HEK293 (cell line): ENCODE measurements at regions not wholly inside any gene's neighbourhood (a gene's known extent, or its start where the extent isn't known, plus 50 kb on each side); places are given as distances from the start of the nearest gene placed in this dataset.

ENCODE experiments used
- CTCF ChIA-PET: fragments of 350-600 bp; formaldehyde crosslinking; extraction: SDS; loops from one replicate; lab custom pipeline; 2021; ENCODE audit warnings: antibody characterized with exemption; lab: Yijun Ruan, JAX
- POLR2A ChIA-PET: fragments of 300-600 bp; formaldehyde crosslinking; extraction: SDS; loops from one replicate; lab custom pipeline; 2020; ENCODE audit warnings: antibody characterized with exemption, inconsistent platforms; lab: Yijun Ruan, JAX
- H3K27ac ChIP-seq: fragments of 200-500 bp; sonication (Bioruptor generic); 2 replicates; pipeline ENCODE4 v1.5.1; 2014; ENCODE audit warnings: low read depth, low read length, control low read depth, inconsistent platforms; ENCODE audit errors: extremely low read depth
- H3K36me3 ChIP-seq, 2 experiments: fragments of 200-500 bp in 1 of 2; sonication (Bioruptor generic) in 1 of 2; 1 replicate in 1 of 2; 2 replicates in 1 of 2; pipeline ENCODE4 v1.5.1; 2014 to 2017; ENCODE audit warnings: inconsistent platforms in 2 of 2, low read length in 2 of 2; ENCODE audit not compliant: control insufficient read depth in 2 of 2, insufficient read depth in 1 of 2
- H3K4me1 ChIP-seq: fragments of 200-500 bp; sonication (Bioruptor generic); 2 replicates; pipeline ENCODE4 v1.5.1; 2014; ENCODE audit warnings: mild to moderate bottlenecking, low read length, inconsistent platforms; ENCODE audit not compliant: control insufficient read depth, insufficient read depth
- H3K4me3 ChIP-seq: 2 replicates; pipeline ENCODE4 v1.5.1; 2011; ENCODE audit warnings: low read depth, mild to moderate bottlenecking, control low read depth, low read length, moderate library complexity
- H3K9me3 ChIP-seq: fragments of 200-500 bp; sonication (Bioruptor generic); 2 replicates; pipeline ENCODE4 v1.5.1; 2014; ENCODE audit warnings: low read depth, low read length, inconsistent platforms; ENCODE audit not compliant: control insufficient read depth, insufficient read depth
- GFI1B ChIP-seq: fragments of 450-650 bp; formaldehyde crosslinking; IDR thresholded peaks from 2 replicates; pipeline ENCODE4 v1.5.1; 2016; ENCODE audit warnings: missing biosample characterization, missing genetic modification characterization
- HOXA7 ChIP-seq: sonication (generic); formaldehyde crosslinking; IDR thresholded peaks from 2 replicates; pipeline ENCODE4 v1.8.1; 2022; ENCODE audit warnings: missing genetic modification reagents, borderline replicate concordance
- TRIM28 ChIP-seq: IDR thresholded peaks from 2 replicates; pipeline ENCODE4 v1.6.1; 2011; ENCODE audit warnings: low read length, control low read depth, borderline replicate concordance
- ZFP37 ChIP-seq: fragments of 450-650 bp; formaldehyde crosslinking; IDR thresholded peaks from 2 replicates; pipeline ENCODE4 v1.5.1; 2016; ENCODE audit warnings: missing biosample characterization, missing genetic modification characterization
- ZFP41 ChIP-seq: fragments of 450-650 bp; formaldehyde crosslinking; IDR thresholded peaks from 2 replicates; pipeline ENCODE4 v1.5.1; 2016; ENCODE audit warnings: missing biosample characterization, missing genetic modification characterization, borderline replicate concordance
- ZNF174 ChIP-seq: fragments of 450-650 bp; formaldehyde crosslinking; IDR thresholded peaks from 2 replicates; pipeline ENCODE4 v1.5.0; 2017; ENCODE audit warnings: missing biosample characterization, mild to moderate bottlenecking, missing genetic modification characterization
- ZNF184 ChIP-seq: fragments of 450-650 bp; IDR thresholded peaks from 2 replicates; pipeline ENCODE4 v1.5.1; 2018; ENCODE audit warnings: missing biosample characterization, mild to moderate bottlenecking, missing genetic modification characterization
- ZNF24 ChIP-seq: fragments of 450-650 bp; formaldehyde crosslinking; IDR thresholded peaks from 2 replicates; pipeline ENCODE4 v1.5.1; 2016; ENCODE audit warnings: missing biosample characterization, missing genetic modification characterization
- ZNF311 ChIP-seq: fragments of 450-650 bp; formaldehyde crosslinking; IDR thresholded peaks from 2 replicates; pipeline ENCODE4 v1.5.1; 2017; ENCODE audit warnings: missing biosample characterization, missing genetic modification characterization, borderline replicate concordance
- ZNF473 ChIP-seq: fragments of 450-650 bp; formaldehyde crosslinking; IDR thresholded peaks from 2 replicates; pipeline ENCODE4 v1.5.1; 2017; ENCODE audit warnings: missing biosample characterization, missing genetic modification characterization
- ZNF561 ChIP-seq: fragments of 450-650 bp; IDR thresholded peaks from 2 replicates; pipeline ENCODE4 v1.5.1; 2018; ENCODE audit warnings: missing biosample characterization, missing genetic modification characterization, borderline replicate concordance
- ZNF623 ChIP-seq: fragments of 450-650 bp; formaldehyde crosslinking; IDR thresholded peaks from 2 replicates; pipeline ENCODE4 v1.5.1; 2016; ENCODE audit warnings: missing biosample characterization, missing genetic modification characterization
- ZNF670 ChIP-seq: fragments of 450-650 bp; formaldehyde crosslinking; IDR thresholded peaks from 2 replicates; pipeline ENCODE4 v1.5.1; 2016; ENCODE audit warnings: missing biosample characterization, missing genetic modification characterization, low read depth
- ZNF76 ChIP-seq: fragments of 450-650 bp; formaldehyde crosslinking; IDR thresholded peaks from 2 replicates; pipeline ENCODE4; 2016; ENCODE audit warnings: low read depth, missing biosample characterization, missing genetic modification characterization, borderline replicate concordance
- ZSCAN23 ChIP-seq: fragments of 450-650 bp; formaldehyde crosslinking; IDR thresholded peaks from 2 replicates; pipeline ENCODE4 v1.5.1; 2016; ENCODE audit warnings: missing biosample characterization, missing genetic modification characterization
- TF ChIP-seq, protein P1 (sequence below): fragments of 450-650 bp; formaldehyde crosslinking; IDR thresholded peaks from 2 replicates; pipeline ENCODE4 v1.5.1; 2016; ENCODE audit warnings: missing biosample characterization, missing genetic modification characterization
- TF ChIP-seq, protein P2 (sequence below): fragments of 450-650 bp; formaldehyde crosslinking; IDR thresholded peaks from 2 replicates; pipeline ENCODE4 v1.5.1; 2016; ENCODE audit warnings: missing biosample characterization, missing genetic modification characterization
- TF ChIP-seq, protein P3 (sequence below): fragments of 450-650 bp; formaldehyde crosslinking; IDR thresholded peaks from 2 replicates; pipeline ENCODE4 v1.5.1; 2016; ENCODE audit warnings: missing biosample characterization, missing genetic modification characterization
- TF ChIP-seq, protein P4 (sequence below): fragments of 450-650 bp; formaldehyde crosslinking; IDR thresholded peaks from 2 replicates; pipeline ENCODE4 v1.5.1; 2016; ENCODE audit warnings: missing biosample characterization, missing genetic modification characterization
- TF ChIP-seq, protein P5 (sequence below): fragments of 450-650 bp; formaldehyde crosslinking; IDR thresholded peaks from 2 replicates; pipeline ENCODE4 v1.5.1; 2016; ENCODE audit warnings: missing biosample characterization, missing genetic modification characterization, borderline replicate concordance

DNA sequence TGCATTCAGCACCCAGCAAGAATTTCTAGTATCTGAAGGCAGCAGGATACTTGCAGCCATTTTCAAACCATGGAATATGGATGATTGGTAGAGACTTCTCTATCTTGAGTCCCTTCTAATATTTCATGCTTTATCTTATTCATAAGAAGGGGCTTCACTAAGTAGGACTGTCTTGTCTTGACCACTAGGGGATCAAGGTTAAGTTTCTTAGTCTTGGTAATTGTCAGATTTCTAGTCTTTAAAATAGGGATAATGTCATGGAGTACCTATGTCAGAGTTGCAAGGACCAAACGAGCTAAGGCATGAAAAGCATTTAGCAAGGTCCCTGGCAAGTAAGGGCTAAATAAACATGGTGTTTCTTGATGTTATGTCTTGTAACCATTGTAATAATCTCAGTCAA, 68.5 kb upstream of the ESR1 start (continued):
- TF ChIP-seq, protein P1, sequence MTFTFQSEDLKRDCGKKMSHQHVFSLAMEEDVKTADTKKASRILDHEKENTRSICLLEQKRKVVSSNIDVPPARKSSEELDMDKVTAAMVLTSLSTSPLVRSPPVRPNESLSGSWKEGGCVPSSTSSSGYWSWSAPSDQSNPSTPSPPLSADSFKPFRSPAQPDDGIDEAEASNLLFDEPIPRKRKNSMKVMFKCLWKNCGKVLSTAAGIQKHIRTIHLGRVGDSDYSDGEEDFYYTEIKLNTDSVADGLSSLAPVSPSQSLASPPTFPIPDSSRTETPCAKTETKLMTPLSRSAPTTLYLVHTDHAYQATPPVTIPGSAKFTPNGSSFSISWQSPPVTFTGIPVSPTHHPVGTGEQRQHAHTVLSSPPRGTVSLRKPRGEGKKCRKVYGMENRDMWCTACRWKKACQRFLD (tag by site-specific recombination), result no peak
- TF ChIP-seq, protein P2, sequence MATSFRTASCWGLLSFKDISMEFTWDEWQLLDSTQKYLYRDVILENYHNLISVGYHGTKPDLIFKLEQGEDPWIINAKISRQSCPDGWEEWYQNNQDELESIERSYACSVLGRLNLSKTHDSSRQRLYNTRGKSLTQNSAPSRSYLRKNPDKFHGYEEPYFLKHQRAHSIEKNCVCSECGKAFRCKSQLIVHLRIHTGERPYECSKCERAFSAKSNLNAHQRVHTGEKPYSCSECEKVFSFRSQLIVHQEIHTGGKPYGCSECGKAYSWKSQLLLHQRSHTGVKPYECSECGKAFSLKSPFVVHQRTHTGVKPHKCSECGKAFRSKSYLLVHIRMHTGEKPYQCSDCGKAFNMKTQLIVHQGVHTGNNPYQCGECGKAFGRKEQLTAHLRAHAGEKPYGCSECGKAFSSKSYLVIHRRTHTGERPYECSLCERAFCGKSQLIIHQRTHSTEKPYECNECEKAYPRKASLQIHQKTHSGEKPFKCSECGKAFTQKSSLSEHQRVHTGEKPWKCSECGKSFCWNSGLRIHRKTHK (tag by site-specific recombination), result no peak
- TF ChIP-seq ZNF473 (tag by site-specific recombination) (no peak), ZFP37 (tag by site-specific recombination) (no peak), HOXA7 (CRISPR knock-in tag) (no peak)
- TF ChIP-seq, protein P3, sequence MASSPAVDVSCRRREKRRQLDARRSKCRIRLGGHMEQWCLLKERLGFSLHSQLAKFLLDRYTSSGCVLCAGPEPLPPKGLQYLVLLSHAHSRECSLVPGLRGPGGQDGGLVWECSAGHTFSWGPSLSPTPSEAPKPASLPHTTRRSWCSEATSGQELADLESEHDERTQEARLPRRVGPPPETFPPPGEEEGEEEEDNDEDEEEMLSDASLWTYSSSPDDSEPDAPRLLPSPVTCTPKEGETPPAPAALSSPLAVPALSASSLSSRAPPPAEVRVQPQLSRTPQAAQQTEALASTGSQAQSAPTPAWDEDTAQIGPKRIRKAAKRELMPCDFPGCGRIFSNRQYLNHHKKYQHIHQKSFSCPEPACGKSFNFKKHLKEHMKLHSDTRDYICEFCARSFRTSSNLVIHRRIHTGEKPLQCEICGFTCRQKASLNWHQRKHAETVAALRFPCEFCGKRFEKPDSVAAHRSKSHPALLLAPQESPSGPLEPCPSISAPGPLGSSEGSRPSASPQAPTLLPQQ (tag by site-specific recombination), result no peak

DNA sequence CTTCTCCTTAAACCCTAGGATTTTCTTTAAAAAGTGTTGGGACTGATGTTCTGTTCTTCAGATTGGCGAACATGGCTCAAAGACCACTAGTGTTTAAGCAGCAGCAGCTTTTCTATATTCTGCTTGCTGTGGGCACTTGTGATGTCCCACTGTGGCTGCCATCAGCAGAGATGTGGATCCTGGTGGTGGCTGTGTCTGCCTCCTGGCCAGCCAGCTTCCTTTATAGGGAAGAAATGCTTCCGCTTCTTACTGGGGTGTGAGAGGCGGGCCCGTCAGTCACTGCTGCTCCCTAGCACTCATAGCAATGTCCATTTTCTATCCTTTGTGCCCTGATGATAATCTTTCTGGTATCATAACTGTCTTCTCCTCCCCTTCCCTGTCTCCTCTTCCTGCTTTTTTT, 66.7 kb upstream of the ESR1 start:
- TF ChIP-seq, protein P4, sequence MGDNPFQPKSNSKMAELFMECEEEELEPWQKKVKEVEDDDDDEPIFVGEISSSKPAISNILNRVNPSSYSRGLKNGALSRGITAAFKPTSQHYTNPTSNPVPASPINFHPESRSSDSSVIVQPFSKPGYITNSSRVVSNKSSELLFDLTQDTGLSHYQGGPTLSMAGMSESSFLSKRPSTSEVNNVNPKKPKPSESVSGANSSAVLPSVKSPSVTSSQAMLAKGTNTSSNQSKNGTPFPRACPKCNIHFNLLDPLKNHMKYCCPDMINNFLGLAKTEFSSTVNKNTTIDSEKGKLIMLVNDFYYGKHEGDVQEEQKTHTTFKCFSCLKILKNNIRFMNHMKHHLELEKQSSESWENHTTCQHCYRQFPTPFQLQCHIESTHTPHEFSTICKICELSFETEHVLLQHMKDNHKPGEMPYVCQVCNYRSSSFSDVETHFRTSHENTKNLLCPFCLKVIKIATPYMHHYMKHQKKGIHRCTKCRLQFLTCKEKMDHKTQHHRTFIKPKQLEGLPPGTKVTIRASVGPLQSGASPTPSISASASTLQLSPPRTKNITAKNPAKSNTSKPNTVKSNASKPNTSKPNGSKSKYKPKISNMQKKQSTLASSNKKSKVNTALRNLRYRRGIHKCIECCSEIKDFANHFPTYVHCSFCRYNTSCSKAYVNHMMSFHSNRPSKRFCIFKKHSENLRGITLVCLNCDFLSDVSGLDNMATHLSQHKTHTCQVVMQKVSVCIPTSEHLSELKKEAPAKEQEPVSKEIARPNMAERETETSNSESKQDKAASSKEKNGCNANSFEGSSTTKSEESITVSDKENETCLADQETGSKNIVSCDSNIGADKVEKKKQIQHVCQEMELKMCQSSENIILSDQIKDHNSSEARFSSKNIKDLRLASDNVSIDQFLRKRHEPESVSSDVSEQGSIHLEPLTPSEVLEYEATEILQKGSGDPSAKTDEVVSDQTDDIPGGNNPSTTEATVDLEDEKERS (tag by site-specific recombination), result no peak
- no peak for TF ChIP-seq ZNF670
- TF ChIP-seq TRIM28, result no peak
- no peak for TF ChIP-seq ZNF623 (tag by site-specific recombination)
- TF ChIP-seq ZNF24 (tag by site-specific recombination), result no peak
- TF ChIP-seq ZNF174 (tag by site-specific recombination), result no peak
- no peak for TF ChIP-seq ZSCAN23 (tag by site-specific recombination)
- TF ChIP-seq GFI1B (tag by site-specific recombination), result no peak
- POLR2A ChIA-PET, result no interaction called here
- H3K4me3 ChIP-seq, result no peak overlapping the region
- H3K9me3 ChIP-seq, result no peaks in the 10 kb centered on the region
- H3K36me3 ChIP-seq, result no peaks in the 10 kb centered on the region
- no peak overlapping the region for H3K27ac ChIP-seq
- H3K4me1 ChIP-seq, result no peaks in the 10 kb centered on the region
- CTCF ChIA-PET, result interaction anchor here (0.5 to 0.7 kb wide), 2 partner anchors 17 to 35 kb away, joined by 3 to 4 read pairs; no protein-coding TSS in a partner anchor

DNA sequence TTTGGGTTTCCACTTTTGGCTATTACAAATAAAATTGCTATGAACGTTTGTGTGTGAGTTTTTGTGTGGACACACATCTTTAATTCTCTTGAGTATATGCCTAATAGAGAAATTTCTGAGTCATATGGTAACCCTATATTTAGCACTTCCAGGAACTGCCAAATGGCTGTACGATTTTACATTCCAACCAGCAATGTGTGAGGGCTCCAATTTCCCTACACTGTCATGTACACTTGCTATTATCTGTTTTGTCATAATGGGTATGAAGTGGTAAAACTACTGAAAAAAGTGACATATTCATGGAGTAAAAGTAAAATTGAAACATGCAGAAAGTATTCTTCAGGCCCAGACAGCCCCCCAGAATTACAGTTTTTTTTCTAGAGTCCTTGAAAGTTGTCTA, 59.6 kb upstream of the ESR1 start:
- H3K9me3 ChIP-seq, result no peaks in the 10 kb centered on the region
- H3K4me1 ChIP-seq, result no peaks in the 10 kb centered on the region
- H3K36me3 ChIP-seq, result no peaks in the 10 kb centered on the region
- no peak for TF ChIP-seq ZNF76
- TF ChIP-seq ZNF184 (tag by site-specific recombination), result no peak
- TF ChIP-seq, protein P5, sequence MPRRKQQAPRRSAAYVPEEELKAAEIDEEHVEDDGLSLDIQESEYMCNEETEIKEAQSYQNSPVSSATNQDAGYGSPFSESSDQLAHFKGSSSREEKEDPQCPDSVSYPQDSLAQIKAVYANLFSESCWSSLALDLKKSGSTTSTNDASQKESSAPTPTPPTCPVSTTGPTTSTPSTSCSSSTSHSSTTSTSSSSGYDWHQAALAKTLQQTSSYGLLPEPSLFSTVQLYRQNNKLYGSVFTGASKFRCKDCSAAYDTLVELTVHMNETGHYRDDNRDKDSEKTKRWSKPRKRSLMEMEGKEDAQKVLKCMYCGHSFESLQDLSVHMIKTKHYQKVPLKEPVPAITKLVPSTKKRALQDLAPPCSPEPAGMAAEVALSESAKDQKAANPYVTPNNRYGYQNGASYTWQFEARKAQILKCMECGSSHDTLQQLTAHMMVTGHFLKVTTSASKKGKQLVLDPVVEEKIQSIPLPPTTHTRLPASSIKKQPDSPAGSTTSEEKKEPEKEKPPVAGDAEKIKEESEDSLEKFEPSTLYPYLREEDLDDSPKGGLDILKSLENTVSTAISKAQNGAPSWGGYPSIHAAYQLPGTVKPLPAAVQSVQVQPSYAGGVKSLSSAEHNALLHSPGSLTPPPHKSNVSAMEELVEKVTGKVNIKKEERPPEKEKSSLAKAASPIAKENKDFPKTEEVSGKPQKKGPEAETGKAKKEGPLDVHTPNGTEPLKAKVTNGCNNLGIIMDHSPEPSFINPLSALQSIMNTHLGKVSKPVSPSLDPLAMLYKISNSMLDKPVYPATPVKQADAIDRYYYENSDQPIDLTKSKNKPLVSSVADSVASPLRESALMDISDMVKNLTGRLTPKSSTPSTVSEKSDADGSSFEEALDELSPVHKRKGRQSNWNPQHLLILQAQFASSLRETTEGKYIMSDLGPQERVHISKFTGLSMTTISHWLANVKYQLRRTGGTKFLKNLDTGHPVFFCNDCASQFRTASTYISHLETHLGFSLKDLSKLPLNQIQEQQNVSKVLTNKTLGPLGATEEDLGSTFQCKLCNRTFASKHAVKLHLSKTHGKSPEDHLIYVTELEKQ (tag by site-specific recombination), result no peak
- TF ChIP-seq, protein P2 (tag by site-specific recombination), result no peak
- TF ChIP-seq ZNF311, result no peak
- TF ChIP-seq ZFP41, result no peak
- no peak for TF ChIP-seq ZNF561
- no peak overlapping the region for H3K27ac ChIP-seq
- H3K4me3 ChIP-seq, result no peak overlapping the region
- POLR2A ChIA-PET, result no interaction called here
- CTCF ChIA-PET, result interaction anchor here (2.9 kb wide), 1 partner anchor 18 kb away, joined by 14 read pairs; no protein-coding TSS in a partner anchor
